HG03097 (cell line): ENCODE measurements at regions not wholly inside any gene's neighbourhood (a gene's known extent, or its start where the extent isn't known, plus 50 kb on each side); places are given as distances from the start of the nearest gene placed in this dataset.

Experiments
- ATAC-seq: cut with Tn5 transposase; IDR thresholded peaks from one replicate; pipeline ENCODE4 v1.9.1; 2021; ENCODE audit not compliant: unreplicated experiment, low FRiP score

DNA sequence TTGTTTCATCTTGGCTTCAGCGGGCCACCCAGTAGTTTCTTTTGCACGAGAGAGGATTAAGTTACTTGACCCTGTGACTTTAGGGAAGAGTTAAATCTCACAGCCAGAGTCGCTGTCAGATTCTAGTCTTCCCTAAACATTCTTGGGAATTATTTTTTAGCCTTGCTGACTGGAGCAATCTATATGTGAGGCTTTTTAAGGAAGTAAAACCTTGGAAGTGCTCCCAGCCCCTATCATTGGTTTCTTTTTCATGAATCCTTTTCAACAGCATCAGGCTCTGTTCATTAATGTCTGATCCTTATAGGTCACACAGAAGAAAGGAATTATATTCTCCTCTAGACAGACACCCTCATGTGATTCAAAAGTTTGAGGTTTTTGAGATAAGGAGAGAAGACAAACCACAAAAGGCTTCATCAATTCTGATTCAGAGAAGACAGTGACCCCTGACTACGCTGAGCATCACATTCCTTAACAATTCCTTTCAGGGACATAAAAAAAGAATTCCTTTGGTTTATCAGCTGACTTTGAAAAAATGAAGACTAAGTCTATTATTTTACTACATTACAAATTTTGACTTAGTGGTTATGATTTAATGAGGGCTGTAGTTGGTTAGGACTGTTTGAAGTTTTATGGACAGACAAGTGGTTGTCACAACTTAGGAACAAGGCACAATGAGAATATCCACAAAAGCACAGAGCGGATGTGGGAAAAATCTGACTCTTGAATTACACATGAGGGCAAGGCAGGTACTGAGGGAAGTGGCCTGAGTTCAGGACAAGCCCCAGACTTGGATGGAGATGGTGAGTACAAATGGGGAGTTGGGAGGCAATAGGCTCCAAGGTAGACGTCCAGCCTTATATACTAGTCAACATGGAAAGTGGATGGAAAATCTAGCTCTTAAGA, 171.1 kb upstream of the STT3B start:
- ATAC-seq = no peak

DNA sequence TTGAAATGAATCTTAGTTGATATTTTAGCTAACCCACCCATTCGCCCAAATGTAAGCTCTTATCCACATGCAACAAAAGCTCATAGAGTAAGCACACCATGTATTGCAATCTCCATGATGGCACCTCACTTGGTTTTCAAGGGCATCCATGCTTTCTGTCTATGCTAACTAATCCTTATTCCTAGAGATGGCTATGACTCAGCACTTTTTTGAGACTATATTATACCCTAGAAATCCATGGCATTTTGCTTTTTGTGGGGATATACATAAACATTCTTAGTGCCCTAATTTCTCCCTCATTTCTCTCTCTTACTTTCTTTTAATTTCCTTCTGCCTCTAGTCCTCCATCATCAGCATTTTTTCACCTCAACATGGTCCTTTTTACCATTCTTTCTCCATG, 168.5 kb upstream of the STT3B start:
- ATAC-seq = no peak

DNA sequence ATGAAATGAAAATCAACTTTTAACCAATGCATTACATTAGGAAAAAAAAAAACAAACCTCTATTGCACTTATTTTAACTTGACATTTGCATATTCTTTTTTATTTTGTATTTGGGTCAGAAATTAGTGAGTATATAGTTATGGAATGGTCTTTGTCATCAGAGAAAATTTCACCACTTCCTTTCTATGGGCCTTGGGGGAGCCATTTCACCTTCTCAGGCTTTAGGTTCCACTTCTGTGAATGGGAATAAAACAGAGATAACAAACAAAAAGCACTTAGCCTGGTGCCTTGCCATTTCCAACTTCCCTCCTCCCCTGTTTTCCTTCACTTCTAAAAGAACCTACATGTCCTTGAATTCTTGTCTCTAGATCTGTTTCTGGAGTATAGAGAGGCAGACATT, 168.0 kb upstream of the STT3B start:
- no peak for ATAC-seq

DNA sequence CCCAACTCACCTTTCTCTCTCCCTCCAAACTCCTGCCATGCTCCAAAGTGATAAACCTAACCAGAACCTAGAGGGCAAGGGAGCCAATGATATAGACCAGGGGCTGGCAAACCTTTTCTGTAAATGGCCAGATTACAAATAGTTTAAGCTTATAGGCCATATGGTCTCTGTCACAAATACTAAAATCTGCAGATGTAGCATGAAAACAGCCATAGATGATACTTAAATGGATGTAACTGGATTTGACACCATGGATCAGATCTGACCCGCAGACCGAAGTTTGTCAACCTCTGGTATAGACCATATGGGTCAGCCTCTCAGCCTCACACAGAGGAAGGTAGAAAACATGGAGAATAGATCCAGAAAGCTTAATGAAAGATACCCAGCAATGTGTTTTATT, 165.2 kb upstream of the STT3B start:
- ATAC-seq = no peak

DNA sequence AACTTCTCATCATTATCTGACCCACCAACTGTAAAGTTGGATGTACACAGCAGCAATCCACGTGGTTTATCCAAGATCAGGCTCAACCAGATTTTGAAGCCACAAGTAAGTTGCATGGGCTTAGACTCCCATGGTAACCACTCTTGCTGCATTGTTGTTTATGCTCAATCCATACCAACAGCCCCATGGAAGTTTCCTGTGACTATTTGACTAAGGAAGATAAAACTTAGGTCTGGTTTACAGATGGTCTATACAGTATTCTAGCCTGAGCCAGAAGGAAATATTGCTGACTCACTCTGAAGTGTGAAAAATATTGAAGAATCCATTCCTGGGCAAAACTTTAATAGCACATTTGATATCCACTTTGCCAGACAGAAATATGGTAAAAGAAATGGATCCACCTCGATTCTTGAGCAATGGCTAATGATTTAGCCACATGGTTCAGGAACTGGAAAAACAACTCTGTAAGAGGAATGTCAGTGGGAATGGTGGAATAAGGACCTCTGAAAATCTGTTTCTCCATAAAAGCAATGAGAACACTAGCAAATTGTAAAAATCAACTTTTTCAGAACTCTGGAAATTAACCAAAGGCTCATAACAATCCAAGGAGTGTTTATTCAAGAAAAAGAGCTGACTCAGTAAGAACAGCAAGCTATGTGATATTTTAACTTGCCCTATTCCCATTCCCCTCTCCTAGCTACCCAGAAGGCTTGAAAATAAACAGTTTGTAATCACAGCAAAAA, 162.9 kb upstream of the STT3B start:
- no peak for ATAC-seq

DNA sequence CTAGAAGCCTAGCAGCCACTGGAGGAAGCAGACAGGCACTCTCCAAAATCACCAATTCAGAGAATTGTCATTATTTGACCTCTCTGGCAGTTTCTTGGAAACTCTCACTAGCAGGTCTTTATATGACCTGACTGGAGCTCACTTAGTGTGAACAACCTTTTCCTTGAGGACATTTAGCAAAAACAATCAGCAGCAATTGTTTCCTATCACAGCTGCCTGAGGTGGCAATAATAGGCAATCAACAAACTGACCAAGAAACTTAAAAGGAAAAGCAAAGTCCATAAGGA, 162.4 kb upstream of the STT3B start:
- ATAC-seq = no peak

DNA sequence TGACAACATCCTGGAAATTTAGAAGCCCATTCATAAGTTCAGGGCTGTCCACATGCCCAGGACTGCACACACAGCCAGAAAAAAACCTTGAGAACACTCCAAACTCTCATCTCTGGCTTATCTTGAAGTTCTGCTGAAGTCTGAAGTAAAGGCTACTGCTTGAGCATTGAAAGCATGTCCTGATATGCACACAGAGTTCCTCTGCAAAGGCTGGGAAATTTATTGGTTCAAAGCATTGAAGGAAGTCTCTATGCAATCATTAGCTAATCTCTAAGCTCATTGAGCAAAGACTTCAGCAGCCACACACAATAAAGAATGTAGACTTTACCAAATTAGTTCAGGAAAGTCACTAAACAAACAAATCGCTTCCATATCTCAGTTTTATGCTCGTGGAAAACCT, 162.0 kb upstream of the STT3B start:
- ATAC-seq = no peak

DNA sequence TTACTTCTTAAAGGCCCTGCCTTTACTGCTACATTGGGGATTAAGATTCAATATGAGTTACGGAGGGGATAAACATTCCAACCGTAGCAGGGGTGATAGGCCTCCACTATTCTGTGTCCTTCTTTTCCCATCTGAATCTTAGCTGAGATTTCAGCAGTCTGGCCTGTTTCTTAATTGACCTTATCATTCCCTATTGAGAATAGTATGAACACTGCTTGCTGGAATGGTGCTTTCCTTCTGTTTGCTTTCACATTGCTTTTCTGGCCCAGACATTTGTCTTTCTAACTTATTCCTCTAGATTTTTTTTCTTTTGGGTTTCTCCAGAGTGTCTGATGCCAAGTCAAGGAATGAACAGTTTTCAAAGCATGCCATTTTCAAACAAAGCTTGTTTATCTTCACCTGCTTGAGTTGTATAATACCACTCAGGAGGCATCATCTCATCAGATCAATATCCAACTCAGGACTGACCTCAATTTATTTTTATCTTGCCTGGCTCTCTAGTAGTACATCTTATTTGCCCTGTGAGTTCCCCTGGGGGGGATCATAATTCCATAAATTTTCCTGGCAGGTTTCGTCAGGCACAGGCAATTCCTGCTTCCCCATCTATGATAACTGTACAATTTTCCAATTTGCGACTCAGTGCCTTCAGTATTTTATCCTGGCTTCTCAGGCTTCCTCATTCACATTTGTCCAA, 161.1 kb upstream of the STT3B start:
- no peak for ATAC-seq

DNA sequence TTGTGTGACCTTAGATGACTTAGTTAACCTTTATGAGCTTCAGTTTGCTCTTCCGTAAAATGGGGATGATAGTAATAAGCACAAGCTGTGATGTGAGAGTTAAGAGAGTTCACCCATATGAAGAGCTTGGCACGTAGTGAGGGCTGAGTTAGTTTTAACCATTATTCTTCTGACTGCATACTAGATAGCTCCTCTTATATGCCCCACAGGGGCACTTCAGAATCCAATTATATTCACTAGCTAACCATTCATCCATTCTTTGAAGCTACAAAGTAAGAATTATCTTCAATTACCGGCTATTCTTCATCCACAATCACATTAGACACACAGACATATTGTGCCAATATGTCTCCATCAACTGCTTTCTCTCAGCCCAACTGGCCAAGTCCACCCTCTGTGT, 159.0 kb upstream of the STT3B start:
- ATAC-seq = no peak

DNA sequence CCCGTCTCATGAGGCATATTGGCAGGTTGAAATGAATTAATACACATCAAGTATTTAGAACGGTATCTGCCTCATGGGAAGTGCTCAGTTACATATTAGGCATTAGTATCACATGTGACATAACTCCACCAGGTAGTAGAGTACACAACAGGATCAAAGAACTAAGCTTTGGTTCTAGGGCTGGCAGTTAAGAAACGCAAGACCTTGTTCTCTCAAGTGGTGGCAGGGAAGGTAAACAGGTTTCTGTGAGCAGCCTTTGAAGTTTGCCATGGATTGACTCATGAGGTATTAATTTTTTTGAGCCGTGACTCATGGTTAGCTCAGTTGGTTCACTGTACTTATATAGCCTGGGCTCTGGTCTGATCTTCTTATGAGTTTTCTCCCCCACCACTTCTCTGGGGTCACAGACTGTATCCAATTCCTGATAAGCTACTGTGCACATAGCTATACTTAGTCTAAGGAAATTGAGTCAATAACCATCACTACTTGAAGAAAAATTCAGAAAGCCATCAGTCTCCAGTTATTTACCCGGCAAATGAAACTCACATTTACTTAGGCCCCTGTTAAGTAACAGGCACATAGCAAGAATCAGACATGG, 155.6 kb upstream of the STT3B start:
- no peak for ATAC-seq

DNA sequence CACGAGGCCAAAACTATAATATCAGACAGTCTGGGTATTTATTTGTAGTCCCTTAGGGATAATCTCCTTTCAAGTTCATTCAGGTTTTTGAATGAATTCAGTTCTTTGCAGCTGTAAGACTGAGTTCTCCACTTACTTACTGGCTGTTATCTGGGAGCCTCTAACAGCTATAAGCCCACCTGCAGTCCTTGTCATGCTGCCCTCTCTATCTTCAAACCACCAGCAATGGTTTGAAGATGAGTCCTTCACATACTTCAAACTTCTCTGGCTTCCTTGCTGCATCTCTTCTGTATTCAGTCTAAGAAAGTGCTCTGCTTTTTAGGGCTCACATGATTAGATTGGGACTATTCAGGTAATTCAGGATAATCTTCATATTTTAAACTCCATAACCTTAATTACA, 154.5 kb upstream of the STT3B start:
- ATAC-seq = no peak

DNA sequence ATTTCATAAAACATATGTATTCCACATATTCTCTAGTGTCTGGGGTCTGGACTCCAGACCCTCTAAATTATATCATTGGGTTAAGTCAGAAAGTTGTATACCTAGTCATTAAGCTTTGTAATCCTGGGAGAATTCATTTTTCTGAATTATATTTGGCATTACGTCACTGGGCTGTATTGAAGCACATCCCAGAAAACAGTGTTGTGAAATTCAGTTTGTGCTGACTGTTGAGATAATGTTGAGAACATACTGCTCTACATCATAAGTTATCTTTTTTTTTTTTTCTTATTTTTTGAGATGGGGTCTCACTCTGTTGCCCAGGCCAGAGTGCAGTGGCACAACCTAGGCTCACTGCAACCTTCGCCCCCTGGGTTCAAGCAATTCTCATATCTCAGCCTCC, 153.1 kb upstream of the STT3B start:
- no peak for ATAC-seq

DNA sequence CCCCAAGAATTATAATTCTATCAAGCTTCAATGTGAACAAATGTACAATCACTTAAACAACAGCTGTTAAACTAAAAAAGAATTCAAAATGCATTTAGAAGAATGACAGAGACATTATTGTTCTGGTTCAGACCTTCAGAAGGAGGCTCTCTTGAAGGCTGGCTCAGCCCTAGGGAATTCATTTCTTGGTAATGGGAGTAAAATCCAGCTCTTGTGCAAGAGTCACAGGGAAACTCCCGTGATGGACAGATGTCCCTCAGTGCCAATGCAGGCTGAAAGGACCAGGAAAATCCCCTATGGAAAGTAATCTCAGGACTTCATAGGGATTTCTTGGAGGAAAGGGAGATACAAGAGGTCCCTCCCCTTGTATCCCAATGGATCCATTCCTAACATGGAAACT, 149.9 kb upstream of the STT3B start:
- ATAC-seq = no peak

DNA sequence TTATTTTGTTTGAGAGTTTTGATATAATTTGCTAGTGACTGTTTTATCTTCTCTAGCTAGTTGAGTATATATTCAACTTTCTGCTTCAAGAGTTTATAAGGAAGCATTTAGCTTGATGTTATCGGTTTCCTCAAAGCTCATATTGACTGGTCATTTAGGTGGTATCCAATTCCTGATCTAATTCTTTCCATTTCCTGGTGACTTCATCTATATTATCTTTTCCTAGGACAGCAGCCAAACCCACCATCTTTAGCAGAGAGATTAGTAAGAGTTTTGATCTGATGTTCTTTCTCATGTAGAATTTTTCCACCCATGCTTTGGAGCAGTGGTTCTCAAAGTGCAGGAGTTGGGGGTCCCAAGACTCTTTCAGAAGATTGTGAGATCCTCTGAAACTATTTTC, 148.6 kb upstream of the STT3B start:
- no peak for ATAC-seq

DNA sequence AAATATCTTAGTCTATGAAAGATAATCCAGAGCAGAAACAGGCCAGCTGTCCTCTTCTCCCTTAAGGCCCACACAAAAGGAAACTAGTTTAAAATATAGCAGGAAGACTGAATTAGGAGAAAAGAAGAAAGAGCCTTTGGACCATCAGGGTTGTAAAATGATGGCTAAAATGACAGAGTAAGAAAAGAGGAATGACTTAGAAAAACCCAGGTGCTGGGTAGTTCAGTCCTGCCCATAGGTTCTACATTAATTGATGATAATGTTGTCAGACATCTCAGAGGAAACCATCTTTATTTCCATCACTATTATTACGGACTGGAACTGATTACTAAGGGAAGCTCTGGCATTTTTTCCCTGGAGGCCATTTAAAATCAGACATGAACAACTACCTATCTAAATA, 142.8 kb upstream of the STT3B start:
- ATAC-seq = no peak

DNA sequence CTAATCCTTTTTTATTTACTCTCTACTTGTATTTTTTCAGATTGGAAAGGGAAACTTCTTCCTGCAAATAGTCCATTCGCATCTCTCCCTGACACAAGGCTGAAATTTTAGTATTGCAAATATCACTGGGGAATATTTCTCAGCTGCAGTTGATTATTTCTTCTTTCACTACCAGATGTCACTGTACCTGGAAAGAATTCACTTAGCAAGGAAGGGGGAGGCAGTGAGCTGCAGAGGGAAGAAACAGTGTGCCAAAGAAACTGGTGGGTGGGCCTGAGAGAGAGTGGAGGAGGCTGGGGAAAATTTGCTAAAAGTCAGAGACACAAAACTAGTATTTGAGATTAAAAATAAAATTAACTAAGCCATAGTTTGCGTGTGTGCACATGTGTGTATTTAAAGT, 142.3 kb upstream of the STT3B start:
- ATAC-seq = no peak

DNA sequence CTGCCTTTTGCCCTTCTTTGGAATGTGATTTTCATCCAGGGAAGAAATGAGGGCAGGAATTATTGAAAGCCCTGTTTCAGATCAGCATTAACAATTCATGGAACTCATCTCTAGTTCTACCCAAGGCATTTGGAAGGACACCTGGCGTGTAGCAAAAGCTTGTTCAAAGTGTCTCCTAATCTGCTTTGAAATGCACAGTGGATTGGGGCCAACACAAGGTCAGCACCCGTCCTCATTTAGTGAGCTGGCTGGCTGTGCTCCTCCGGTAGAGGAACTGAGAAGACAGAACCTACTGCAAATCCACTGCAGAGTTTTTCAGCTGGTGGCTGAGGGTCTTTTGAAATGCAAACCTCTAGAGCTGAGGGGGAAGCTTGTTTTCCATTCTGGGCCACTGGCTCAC, 141.6 kb upstream of the STT3B start:
- no peak for ATAC-seq

DNA sequence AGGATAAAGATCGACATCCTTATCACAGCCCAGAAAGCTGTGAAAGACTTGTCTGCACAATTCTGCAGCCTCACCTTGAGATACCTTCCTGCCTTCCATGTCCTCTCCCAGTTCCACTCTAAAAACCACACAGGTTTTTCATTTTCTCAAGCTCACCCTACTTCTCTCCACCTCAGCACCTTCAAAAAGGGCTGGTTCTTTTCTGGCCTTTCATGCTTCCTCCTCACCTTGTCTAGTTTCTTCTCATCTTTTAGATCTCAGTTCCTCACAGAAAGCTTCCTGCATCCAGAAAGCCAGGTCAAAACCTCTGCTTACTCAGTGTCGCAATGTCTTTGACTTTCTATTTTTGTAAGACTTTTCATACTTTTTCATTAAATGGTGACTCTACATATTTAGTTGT, 140.2 kb upstream of the STT3B start:
- no peak for ATAC-seq

DNA sequence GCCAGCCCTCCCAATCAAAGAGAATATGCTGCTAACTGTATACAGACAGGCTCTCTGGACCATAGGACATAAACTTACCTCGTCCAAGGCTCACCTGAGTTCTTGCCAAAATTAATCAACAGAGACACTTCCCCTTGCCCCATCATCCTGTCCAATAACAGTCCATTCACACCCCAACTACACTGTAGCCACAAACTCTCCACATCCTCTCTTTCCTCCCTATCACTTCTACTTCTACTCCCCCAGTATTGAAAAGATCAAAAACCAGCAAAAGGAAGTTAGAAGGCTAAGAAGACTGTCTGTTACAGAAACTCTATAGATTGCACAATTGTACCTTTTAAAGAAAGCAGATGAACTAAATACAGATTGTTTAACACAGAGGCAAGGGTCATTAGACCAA, 133.5 kb upstream of the STT3B start:
- ATAC-seq = no peak

DNA sequence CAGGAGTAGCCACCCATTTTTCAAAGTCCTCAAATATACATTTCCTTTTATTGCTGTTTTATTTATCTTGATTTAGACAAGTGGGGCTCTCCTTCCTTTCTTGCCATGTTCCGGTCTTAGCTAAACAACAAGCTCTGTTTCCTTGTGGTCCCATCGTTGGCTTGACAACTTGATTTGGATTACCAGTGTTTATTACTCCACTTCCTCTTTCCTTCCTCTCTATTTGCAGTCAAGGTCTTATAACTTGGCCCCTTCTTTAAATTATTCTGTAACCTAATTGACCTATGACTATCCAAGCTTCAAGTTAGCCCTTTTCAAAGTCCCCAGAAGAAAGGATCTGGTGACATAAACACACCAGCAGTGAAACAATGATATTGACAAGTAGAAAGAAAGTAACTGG, 130.6 kb upstream of the STT3B start:
- no peak for ATAC-seq

DNA sequence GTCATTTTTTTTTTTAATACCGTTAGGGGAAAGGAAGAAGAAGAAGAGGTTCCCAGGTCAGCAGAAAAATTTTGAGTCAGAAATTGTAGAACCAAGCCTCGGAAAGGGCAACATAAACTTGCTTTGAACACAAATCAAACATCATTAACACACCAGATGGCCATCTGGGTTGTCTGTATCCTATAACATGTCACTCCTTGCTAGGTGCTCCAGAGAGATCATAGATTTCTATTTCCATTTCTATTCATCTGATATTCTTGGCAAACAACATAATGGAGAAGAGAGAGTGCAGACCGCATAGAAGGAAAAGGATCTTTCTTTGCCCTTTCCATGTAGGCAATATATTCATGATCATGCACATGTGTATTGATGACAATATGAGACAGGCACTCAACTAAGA, 129.5 kb upstream of the STT3B start:
- ATAC-seq = no peak
